HFF-Myc (cell line): ENCODE measurements at regions not wholly inside any gene's neighbourhood (a gene's known extent, or its start where the extent isn't known, plus 50 kb on each side); places are given as distances from the start of the nearest gene placed in this dataset.

Source experiments
- DNase-seq: peaks from one replicate; pipeline ENCODE4 v3.0.0-alpha.2; 2011; ENCODE audit warnings: low read depth; ENCODE audit errors: extremely low read depth
- H3K4me3 ChIP-seq: replicated peaks from 2 replicates; pipeline ENCODE4 v1.5.1; 2011; ENCODE audit warnings: low read depth, mild to moderate bottlenecking, control low read depth, low read length
- CTCF ChIP-seq: IDR thresholded peaks from 2 replicates; pipeline ENCODE4 v1.5.1; 2012; ENCODE audit warnings: mild to moderate bottlenecking, low read depth, low read length, control low read depth; ENCODE audit errors: missing control alignments

GRCh38 chr2:43040084-43040854 lies 186.1 kb downstream of the ZFP36L2 start:
- DNase-seq: no peak
- no peak for TF ChIP-seq CTCF
- H3K4me3 ChIP-seq: no peak overlapping the region

GRCh38 chr2:43039376-43040080 lies 186.9 kb downstream of the ZFP36L2 start:
- TF ChIP-seq CTCF: no peak

GRCh38 chr2:43038696-43039094 lies 187.7 kb downstream of the ZFP36L2 start:
- H3K4me3 ChIP-seq: no peak overlapping the region
- TF ChIP-seq CTCF: no peak
- DNase-seq: no peak

More at GRCh38 chr2:43039376-43040080, 186.9 kb downstream of the ZFP36L2 start:
- H3K4me3 ChIP-seq: no peak overlapping the region
- DNase-seq: no peak

GRCh38 chr2:43038034-43038695 lies 188.2 kb downstream of the ZFP36L2 start:
- no peak for TF ChIP-seq CTCF
- DNase-seq: no peak
- no peak overlapping the region for H3K4me3 ChIP-seq

GRCh38 chr2:43035922-43036321 lies 190.5 kb downstream of the ZFP36L2 start:
- no peak overlapping the region for H3K4me3 ChIP-seq
- TF ChIP-seq CTCF: no peak
- DNase-seq: no peak

- DNase-seq: no peak
- no peak for TF ChIP-seq CTCF
- no peak overlapping the region for H3K4me3 ChIP-seq
These were observed 191.5 kb downstream of the ZFP36L2 start for GRCh38 chr2:43034921-43035320.
